ENCODE measurements at regions not wholly inside any gene's neighbourhood (a gene's known extent, or its start where the extent isn't known, plus 50 kb on each side); places are given as distances from the start of the nearest gene placed in this dataset.

GRCh38 chr15:69660114-69660513 lies 207.5 kb downstream of the RPLP1 start:
- no peak for TF ChIP-seq POLR2A (IDR thresholded peaks at IDR 0.05; ENCODE audit: low read length)
- TF ChIP-seq GATA1 (IDR thresholded peaks at IDR 0.05; ENCODE audit: low read depth, low read length): no peak
